Activated CD4-positive, alpha-beta T cell treated with anti-CD3 and anti-CD28 coated beads, Interleukin-2, amount 10 ng/mL, durations not matched to agents 24 days and 14 days (primary cell): ENCODE measurements at regions not wholly inside any gene's neighbourhood (a gene's known extent, or its start where the extent isn't known, plus 50 kb on each side); places are given as distances from the start of the nearest gene placed in this dataset.

Experiments used
- DNase-seq: peaks from one replicate; pipeline ENCODE4 v3.0.0; 2022
- H3K27ac Mint-ChIP-seq: one replicate; pipeline ENCODE4 v1.8.0; 2022; ENCODE audit warnings: mild to moderate bottlenecking, mixed read lengths
- H3K27me3 Mint-ChIP-seq: one replicate; pipeline ENCODE4 v1.8.0; 2022; ENCODE audit warnings: mixed read lengths
- H3K36me3 Mint-ChIP-seq: one replicate; pipeline ENCODE4 v1.8.0; 2022; ENCODE audit warnings: low read depth, mild to moderate bottlenecking, mixed read lengths
- H3K4me1 Mint-ChIP-seq: one replicate; pipeline ENCODE4 v1.8.0; 2021; ENCODE audit warnings: mixed read lengths
- H3K4me3 Mint-ChIP-seq: one replicate; pipeline ENCODE4 v1.8.0; 2022; ENCODE audit warnings: mild to moderate bottlenecking, moderate library complexity, mixed read lengths
- H3K9me3 Mint-ChIP-seq: one replicate; pipeline ENCODE4 v1.8.0; 2021; ENCODE audit warnings: mixed read lengths
- intact Hi-C: fragments of 100-400 bp; cut with micrococcal nuclease; formaldehyde crosslinking; loops from one replicate; pipeline ENCODE4 v1.15.1; 2023

GRCh38 chr4:185902654-185903053 lies 90.7 kb upstream of the SORBS2 start:
- intact Hi-C loops: no loop called here
- Mint-ChIP-seq H3K36me3 (no peaks in the 10 kb centered on the region), H3K4me3 (no peak overlapping the region)

GRCh38 chr4:185903205-185903604 lies 91.2 kb upstream of the SORBS2 start:
- Mint-ChIP-seq H3K4me1 (no peaks in the 10 kb centered on the region), H3K4me3 (no peak overlapping the region), H3K36me3 (no peaks in the 10 kb centered on the region), H3K27ac (no peak overlapping the region), H3K9me3 (no peaks in the 10 kb centered on the region), H3K27me3 (no peaks in the 10 kb centered on the region)
- intact Hi-C loops: no loop called here
- DNase-seq: no peak

More at GRCh38 chr4:185902654-185903053, 90.7 kb upstream of the SORBS2 start:
- Mint-ChIP-seq H3K27me3 (no peaks in the 10 kb centered on the region), H3K27ac (no peak overlapping the region), H3K4me1 (no peaks in the 10 kb centered on the region), H3K9me3 (no peaks in the 10 kb centered on the region)
- DNase-seq: no peak

- no peaks in the 10 kb centered on the region for H3K4me1 Mint-ChIP-seq
- DNase-seq: no peak
- intact Hi-C loops: no loop called here
- no peak overlapping the region for H3K4me3 Mint-ChIP-seq
- no peaks in the 10 kb centered on the region for H3K27me3 Mint-ChIP-seq
- no peak overlapping the region for H3K27ac Mint-ChIP-seq
- H3K36me3 Mint-ChIP-seq: no peaks in the 10 kb centered on the region
- H3K9me3 Mint-ChIP-seq: no peaks in the 10 kb centered on the region
Measured at GRCh38 chr4:185904381-185904780, 92.4 kb upstream of the SORBS2 start.

- Mint-ChIP-seq H3K4me3 (no peak overlapping the region), H3K27me3 (peaks cover 2% of the 10 kb centered on the region), H3K36me3 (no peaks in the 10 kb centered on the region), H3K4me1 (no peaks in the 10 kb centered on the region), H3K27ac (no peak overlapping the region), H3K9me3 (no peaks in the 10 kb centered on the region)
- intact Hi-C loops: no loop called here
- DNase-seq: no peak
Measured at GRCh38 chr4:185909972-185910371, 98.0 kb upstream of the SORBS2 start.

GRCh38 chr4:185911556-185912064 lies 99.6 kb upstream of the SORBS2 start:
- DNase-seq: no peak
- Mint-ChIP-seq H3K4me1 (no peaks in the 10 kb centered on the region), H3K9me3 (no peaks in the 10 kb centered on the region), H3K27me3 (peaks cover 2% of the 10 kb centered on the region), H3K27ac (no peak overlapping the region), H3K36me3 (no peaks in the 10 kb centered on the region), H3K4me3 (no peak overlapping the region)
- intact Hi-C loops: no loop called here

- Mint-ChIP-seq H3K36me3 (no peaks in the 10 kb centered on the region), H3K27ac (no peak overlapping the region), H3K27me3 (peaks cover 2% of the 10 kb centered on the region), H3K4me1 (no peaks in the 10 kb centered on the region), H3K4me3 (no peak overlapping the region), H3K9me3 (no peaks in the 10 kb centered on the region)
- DNase-seq: no peak
- intact Hi-C loops: no loop called here
Measured at GRCh38 chr4:185912779-185913178, 100.8 kb upstream of the SORBS2 start.

- intact Hi-C loops: no loop called here
Measured at GRCh38 chr4:185914583-185915199, 102.7 kb upstream of the SORBS2 start.

GRCh38 chr4:185915271-185915670 lies 103.3 kb upstream of the SORBS2 start:
- intact Hi-C loops: no loop called here
- H3K4me1 Mint-ChIP-seq: no peaks in the 10 kb centered on the region
- no peak for DNase-seq
- H3K9me3 Mint-ChIP-seq: no peaks in the 10 kb centered on the region
- H3K4me3 Mint-ChIP-seq: no peak overlapping the region
- H3K27me3 Mint-ChIP-seq: peaks cover 2% of the 10 kb centered on the region
- no peak overlapping the region for H3K27ac Mint-ChIP-seq
- H3K36me3 Mint-ChIP-seq: no peaks in the 10 kb centered on the region

More at GRCh38 chr4:185914583-185915199, 102.7 kb upstream of the SORBS2 start:
- Mint-ChIP-seq H3K27me3 (peaks cover 2% of the 10 kb centered on the region), H3K27ac (no peak overlapping the region), H3K36me3 (no peaks in the 10 kb centered on the region), H3K4me3 (no peak overlapping the region), H3K4me1 (no peaks in the 10 kb centered on the region), H3K9me3 (no peaks in the 10 kb centered on the region)
- no peak for DNase-seq

GRCh38 chr4:185915817-185916216 lies 103.8 kb upstream of the SORBS2 start:
- Mint-ChIP-seq H3K27me3 (peaks cover 2% of the 10 kb centered on the region), H3K27ac (no peak overlapping the region), H3K4me3 (no peak overlapping the region), H3K36me3 (no peaks in the 10 kb centered on the region), H3K9me3 (no peaks in the 10 kb centered on the region), H3K4me1 (no peaks in the 10 kb centered on the region)
- DNase-seq: no peak
- intact Hi-C loops: no loop called here

GRCh38 chr4:185916231-185916630 lies 104.2 kb upstream of the SORBS2 start:
- Mint-ChIP-seq H3K27ac (no peak overlapping the region), H3K4me1 (no peaks in the 10 kb centered on the region)

GRCh38 chr4:185916683-185917082 lies 104.7 kb upstream of the SORBS2 start:
- Mint-ChIP-seq H3K4me3 (no peak overlapping the region), H3K27me3 (peaks cover 2% of the 10 kb centered on the region), H3K9me3 (no peaks in the 10 kb centered on the region), H3K36me3 (no peaks in the 10 kb centered on the region), H3K27ac (no peak overlapping the region), H3K4me1 (no peaks in the 10 kb centered on the region)
- intact Hi-C loops: no loop called here
- no peak for DNase-seq

More at GRCh38 chr4:185916231-185916630, 104.2 kb upstream of the SORBS2 start:
- Mint-ChIP-seq H3K27me3 (peaks cover 2% of the 10 kb centered on the region), H3K4me3 (no peak overlapping the region), H3K36me3 (no peaks in the 10 kb centered on the region), H3K9me3 (no peaks in the 10 kb centered on the region)
- intact Hi-C loops: no loop called here
- no peak for DNase-seq

- Mint-ChIP-seq H3K9me3 (no peaks in the 10 kb centered on the region), H3K4me3 (no peak overlapping the region), H3K4me1 (no peaks in the 10 kb centered on the region), H3K27ac (no peak overlapping the region), H3K36me3 (no peaks in the 10 kb centered on the region), H3K27me3 (no peaks in the 10 kb centered on the region)
- intact Hi-C loops: no loop called here
- DNase-seq: no peak
Measured at GRCh38 chr4:185919107-185919506, 107.1 kb upstream of the SORBS2 start.

- Mint-ChIP-seq H3K27ac (no peak overlapping the region), H3K4me3 (no peak overlapping the region), H3K9me3 (no peaks in the 10 kb centered on the region), H3K36me3 (no peaks in the 10 kb centered on the region), H3K4me1 (no peaks in the 10 kb centered on the region), H3K27me3 (no peaks in the 10 kb centered on the region)
- no peak for DNase-seq
- intact Hi-C loops: no loop called here
Measured at GRCh38 chr4:185920171-185920570, 108.2 kb upstream of the SORBS2 start.

- DNase-seq: no peak
- Mint-ChIP-seq H3K4me3 (no peak overlapping the region), H3K36me3 (no peaks in the 10 kb centered on the region), H3K27me3 (no peaks in the 10 kb centered on the region), H3K9me3 (no peaks in the 10 kb centered on the region), H3K27ac (no peak overlapping the region), H3K4me1 (no peaks in the 10 kb centered on the region)
- intact Hi-C loops: no loop called here
Measured at GRCh38 chr4:185920691-185921260, 108.8 kb upstream of the SORBS2 start.
